NCI-H2196 treated with DMSO at 0.1 percent for 48 hours (cell line): ENCODE measurements at regions not wholly inside any gene's neighbourhood (a gene's known extent, or its start where the extent isn't known, plus 50 kb on each side); places are given as distances from the start of the nearest gene placed in this dataset.

Experiments used
- DNase-seq: peaks from one replicate; lab custom pipeline; 2025; ENCODE audit not compliant: unreplicated experiment; lab: John Stamatoyannopoulos, UW

GRCh38 chr10:44244745-44245600 lies 139.9 kb downstream of the CXCL12 start:
- no peak for DNase-seq

- DNase-seq, result no peak
Observed at GRCh38 chr10:44243851-44244510, 140.9 kb downstream of the CXCL12 start.

- no peak for DNase-seq
Observed at GRCh38 chr10:44242826-44243225, 142.1 kb downstream of the CXCL12 start.

- DNase-seq, result no peak
Observed at GRCh38 chr10:44242091-44242490, 142.8 kb downstream of the CXCL12 start.

- DNase-seq, result no peak
Observed at GRCh38 chr10:44240584-44241205, 144.2 kb downstream of the CXCL12 start.

- no peak for DNase-seq
Observed at GRCh38 chr10:44238212-44238611, 146.7 kb downstream of the CXCL12 start.

GRCh38 chr10:44237364-44238049 lies 147.4 kb downstream of the CXCL12 start:
- no peak for DNase-seq

GRCh38 chr10:44235363-44235762 lies 149.5 kb downstream of the CXCL12 start:
- no peak for DNase-seq

GRCh38 chr10:44234483-44234875 lies 150.4 kb downstream of the CXCL12 start:
- no peak for DNase-seq

- no peak for DNase-seq
Observed at GRCh38 chr10:44233561-44234482, 151.1 kb downstream of the CXCL12 start.

- DNase-seq, result no peak
Observed at GRCh38 chr10:44217274-44217820, 167.6 kb downstream of the CXCL12 start.

GRCh38 chr10:44216073-44216472 lies 168.8 kb downstream of the CXCL12 start:
- no peak for DNase-seq

- DNase-seq, result no peak
Observed at GRCh38 chr10:44209811-44210210, 175.1 kb downstream of the CXCL12 start.

- no peak for DNase-seq
Observed at GRCh38 chr10:44207160-44207559, 177.7 kb downstream of the CXCL12 start.

GRCh38 chr10:44206127-44206818 lies 178.6 kb downstream of the CXCL12 start:
- DNase-seq, result no peak

- DNase-seq, result no peak
Observed at GRCh38 chr10:44205067-44205466, 179.8 kb downstream of the CXCL12 start.

GRCh38 chr10:44203535-44203934 lies 181.4 kb downstream of the CXCL12 start:
- DNase-seq, result no peak

- DNase-seq, result no peak
Observed at GRCh38 chr10:44202952-44203351, 181.9 kb downstream of the CXCL12 start.

- no peak for DNase-seq
Observed at GRCh38 chr10:44201656-44202055, 183.2 kb downstream of the CXCL12 start.
